GOT3 (cell line): ENCODE measurements at regions not wholly inside any gene's neighbourhood (a gene's known extent, or its start where the extent isn't known, plus 50 kb on each side); places are given as distances from the start of the nearest gene placed in this dataset.
"Not testable (repeated sequence)": the region's sequence is repeated elsewhere in the genome, so short reads cannot be mapped to it uniquely, and the experiment has no call there.

Source experiments
- DNase-seq: peaks from one replicate; lab custom pipeline; 2025; ENCODE audit warnings: mixed read lengths; lab: John Stamatoyannopoulos, UW

DNA sequence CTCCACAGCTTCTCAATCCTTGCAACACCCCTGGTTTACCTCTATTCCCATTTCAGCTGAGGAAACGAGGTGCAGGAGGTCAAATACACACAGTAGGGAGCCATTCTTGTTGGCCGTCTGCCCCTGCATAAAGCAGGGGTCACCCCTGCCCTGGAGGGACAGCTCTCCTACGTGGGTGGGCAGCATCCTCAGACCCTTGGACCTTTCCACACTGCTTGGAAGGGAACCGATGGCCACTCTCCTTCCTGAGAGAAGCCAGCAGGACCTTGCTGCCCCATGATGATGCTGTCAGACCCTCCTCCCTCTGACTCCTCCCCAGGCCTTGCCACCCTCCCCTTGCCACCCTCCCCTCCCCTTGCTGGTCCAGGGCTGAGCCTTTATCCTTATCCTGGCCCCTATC is 121.1 kb upstream of the SYT13 start:
- no peak for DNase-seq

DNA sequence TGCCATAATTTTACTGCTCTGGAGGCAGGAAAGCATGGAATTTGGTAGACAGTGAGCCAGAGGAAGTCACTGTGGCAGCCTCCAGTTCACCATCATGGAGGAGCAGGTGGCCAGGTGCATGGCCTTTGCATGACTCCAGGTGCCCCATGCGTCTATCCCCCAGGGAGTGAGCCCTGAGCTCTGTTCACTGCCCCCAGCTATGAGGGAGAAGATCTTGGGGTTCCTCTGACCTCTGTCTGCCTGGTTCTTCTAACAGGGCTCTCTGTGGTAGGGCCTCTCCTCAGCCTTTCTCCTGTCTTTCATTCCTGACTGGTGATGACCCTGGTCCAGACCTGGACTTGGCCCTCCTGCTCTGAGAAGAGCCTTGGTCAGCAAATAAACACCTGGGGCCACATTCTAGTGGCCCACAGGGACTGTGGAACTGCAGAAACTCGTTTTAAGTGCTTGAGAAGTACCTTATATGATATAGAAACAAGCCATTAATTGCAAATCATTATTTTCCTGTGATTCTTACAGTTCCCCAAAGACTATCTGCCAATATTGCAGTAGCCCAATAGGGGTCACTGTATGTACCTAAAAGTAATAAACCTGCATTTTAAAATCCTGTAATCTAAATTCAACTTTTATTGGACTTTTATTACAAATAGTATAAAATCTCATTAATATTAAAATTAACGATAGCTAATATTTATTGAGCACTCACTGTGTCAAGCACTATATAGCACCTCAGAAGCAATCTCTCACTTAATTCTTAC is 120.0 kb upstream of the SYT13 start:
- no peak for DNase-seq

DNA sequence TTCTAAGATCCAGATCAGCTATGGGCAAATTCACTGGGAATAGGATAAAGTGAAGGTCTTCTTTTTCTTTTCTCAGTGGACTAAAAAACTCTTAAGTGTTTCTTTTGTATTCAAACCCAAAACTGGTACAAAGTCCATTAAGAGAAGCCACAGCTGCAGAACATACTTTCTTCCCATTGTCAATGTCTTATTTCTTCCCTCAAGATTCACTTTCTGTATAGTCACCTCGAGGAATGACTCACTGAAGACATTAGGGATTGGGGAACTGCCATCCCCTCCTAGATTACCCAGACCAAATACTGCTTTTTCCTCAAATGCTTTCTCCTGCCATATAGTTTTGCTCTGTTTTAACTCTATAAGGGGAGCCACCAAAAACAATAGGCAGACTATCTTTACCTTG is 117.4 kb upstream of the SYT13 start:
- DNase-seq = not testable (repeated sequence)

DNA sequence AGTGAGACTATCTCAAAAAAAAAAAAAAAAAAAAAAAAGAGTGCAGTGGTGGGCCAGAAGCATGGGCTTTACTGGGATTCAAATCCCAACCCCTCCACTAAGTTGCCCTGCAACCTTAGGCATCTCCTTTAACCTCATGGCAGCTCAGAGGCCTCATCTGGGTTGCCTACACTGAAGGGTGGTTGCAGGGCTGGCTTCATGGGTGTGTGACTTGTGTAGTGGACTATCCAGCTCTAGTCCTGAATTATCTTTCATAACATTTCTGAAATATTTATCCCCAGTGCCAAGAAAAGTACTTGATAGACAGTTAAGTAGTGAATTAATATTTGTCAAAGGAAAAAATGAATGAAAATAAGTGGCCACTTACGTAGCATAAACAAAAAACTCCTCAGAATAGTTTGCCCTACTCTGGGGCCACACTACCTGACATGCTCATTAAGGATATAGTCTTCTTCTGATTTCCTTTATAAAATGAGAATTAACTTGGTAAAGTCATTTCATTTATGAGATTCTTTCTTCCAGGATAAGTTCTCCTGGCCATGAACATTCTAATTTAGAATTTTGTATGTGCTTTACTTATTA is 116.0 kb upstream of the SYT13 start:
- DNase-seq = no peak

DNA sequence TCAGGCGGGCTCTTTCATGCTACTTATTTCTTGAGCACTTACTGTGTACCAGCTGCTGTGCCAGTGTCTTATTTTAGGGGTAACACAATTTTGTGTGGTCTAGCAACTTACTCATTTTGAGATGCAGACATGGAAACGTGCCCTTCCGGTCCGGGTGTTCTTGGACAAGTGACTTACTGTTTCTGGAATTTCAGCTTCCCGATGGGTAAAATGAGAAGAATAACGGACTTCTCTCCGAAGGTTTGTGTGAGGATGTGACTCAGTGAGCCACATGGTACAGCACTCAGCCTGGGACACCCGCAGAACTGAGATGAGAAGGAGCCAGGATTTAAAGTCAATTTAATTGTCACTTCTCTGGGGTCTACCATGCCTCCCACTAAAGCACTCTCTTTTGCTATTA is 114.5 kb upstream of the SYT13 start:
- DNase-seq = peak; percentile 14

DNA sequence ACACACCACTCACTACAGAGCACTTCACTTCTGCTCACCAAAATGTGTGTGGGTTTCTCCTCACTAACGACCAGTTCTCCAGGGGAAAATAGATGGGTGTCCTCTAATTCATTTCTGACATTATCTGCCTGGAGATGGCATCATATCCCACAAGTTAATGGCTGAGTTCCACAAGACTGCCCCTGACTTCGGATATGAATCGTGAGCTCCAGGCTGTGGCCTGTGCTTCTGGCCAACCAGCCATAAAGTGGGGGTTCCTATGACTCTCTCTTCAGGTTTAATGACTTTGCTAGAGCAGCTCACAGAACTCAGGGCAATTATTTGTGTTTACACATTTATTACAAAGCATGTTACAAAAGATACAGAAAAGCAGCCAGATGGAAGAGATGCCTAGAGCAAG is 113.0 kb upstream of the SYT13 start:
- no peak for DNase-seq

DNA sequence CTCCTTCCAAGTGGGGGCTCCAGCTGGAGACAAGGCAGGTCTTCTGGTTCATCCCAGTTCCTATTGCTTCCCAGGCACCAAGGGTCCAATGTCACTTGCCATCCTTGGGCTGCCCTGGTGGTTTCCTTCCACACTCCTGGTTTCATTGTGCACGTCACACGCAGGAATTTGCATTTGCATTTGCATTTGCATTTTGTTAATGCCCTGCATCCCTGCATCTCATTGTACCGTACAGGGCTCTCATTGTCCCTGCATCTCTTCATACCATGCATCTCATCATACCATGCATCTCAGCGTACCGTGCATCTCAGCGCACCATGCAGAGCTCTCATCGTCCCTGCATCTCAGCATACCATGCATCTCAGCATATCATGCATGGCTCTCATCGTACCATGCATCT is 112.2 kb upstream of the SYT13 start:
- no peak for DNase-seq

DNA sequence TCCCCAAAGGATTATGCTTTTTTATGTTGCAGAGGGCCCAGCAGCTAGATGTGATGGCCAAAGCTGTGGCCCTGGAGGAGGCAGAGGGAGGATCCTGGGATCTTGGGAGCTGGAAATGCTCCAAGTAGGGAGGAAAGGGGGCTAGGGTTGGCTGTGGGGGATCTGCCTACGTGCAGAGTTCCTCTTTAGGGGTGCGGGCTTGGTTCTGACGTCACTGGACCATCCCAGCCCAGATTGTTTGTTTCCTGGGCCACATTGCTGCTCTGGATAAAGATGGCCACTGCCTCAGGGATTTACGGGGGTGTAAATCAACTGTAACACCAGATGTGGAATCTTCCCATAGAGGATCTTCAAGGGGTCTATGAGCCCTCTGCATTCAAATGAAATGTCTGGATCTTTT is 110.3 kb upstream of the SYT13 start:
- DNase-seq = no peak

DNA sequence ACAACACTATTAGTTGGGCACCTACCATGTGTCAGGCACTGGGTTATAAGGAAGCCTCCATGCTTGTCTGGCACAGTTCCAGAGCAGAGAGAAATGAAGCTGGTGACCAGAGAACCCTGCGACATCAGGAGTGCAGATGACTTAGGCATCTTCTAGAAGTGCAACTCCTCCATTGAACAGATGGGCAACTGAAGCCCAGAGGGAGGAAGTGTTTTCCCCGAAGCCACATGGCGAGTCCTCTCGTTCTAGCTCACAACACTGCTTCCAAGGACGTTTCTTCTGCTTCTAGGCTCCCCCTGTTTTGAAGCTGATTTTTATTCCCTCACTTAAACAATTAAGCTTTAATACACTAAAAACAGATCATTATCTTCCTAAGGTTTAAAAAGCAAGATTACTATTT is 109.8 kb upstream of the SYT13 start:
- no peak for DNase-seq

GRCh38 chr11:45395421-45395820 is 109.3 kb upstream of the SYT13 start:
- DNase-seq = no peak

DNA sequence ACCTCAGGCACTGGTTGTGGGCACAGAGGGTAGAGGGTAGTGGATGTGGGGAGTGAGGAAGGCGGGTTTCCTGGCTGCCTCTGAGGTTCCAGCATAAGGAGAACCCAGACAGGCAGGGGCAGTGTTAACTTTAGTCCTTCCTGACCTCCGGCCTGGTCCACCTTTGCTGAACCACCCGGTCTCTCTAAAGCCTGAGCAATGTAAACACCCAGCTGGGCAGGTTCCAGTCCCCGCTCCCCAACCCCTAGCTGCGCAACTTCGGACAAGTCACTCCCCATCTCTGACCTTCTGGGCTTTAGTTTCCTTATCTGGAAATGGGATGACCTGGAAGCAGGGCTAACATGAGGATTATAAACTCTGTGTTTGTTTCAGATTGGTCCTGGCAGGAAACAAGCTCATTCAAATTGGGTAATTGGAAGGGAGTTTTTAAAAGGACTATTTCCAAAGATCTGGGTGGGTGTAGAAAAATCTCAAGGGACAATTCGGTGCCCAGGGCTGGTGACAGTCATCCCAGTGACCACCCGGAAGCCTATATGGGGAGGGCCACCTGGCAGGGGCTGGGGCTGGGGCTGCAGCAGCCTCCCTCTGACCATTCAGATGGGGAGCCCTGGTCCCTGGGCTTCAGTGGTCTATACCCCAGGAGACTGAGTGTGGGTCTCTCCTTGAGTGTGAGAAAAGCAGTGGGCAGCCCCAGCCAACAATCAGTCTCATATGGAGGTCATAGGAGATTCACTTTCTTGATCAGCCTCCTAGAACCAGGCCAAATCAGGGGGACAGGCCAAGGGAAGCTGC is 108.3 kb upstream of the SYT13 start:
- DNase-seq = no peak

- no peak for DNase-seq
Observed at GRCh38 chr11:45393826-45394225, 107.7 kb upstream of the SYT13 start.

DNA sequence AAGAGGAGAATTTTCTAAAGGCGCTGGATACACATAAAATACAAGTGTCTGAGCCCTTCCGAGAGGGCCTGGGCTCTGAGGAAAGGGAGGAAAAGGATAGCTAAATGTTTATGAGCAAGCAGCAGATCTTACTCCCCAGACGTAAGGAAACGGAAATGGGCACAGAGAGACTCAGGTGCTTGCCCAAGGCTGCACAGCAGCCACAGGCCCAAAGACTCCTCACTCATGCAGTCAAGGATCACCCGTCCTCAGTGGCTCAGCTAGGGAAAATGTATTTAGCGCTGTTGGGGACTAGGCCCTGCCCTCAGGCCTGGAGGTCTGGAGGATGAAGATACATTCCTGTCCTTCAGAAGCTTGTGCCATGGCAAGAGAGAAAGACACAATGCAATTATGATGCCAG is 107.2 kb upstream of the SYT13 start:
- DNase-seq = no peak

DNA sequence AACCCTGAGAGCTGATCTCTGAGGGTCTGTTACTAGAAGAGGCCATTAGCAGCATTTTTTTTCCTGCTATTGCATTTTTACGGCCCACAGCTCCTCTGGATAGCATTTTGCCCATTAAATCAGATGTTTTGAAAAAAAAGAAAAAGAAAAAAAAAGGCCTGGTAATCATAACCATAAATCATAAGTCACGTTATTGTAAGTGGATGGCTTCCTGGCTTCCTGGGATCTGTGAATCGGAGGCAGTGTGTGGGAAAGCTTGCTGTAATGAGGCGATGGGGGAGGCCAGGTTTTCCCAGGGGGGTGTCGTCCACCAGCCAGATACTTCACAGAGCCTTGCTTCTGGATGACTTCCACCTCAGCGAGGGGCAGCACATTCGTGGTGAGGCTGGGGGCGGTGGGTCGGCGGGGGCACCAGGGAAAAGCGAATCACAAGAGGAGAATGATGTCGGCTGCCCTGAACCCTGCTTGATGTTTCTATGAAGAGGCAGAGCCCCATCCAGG is 106.5 kb upstream of the SYT13 start:
- no peak for DNase-seq

- DNase-seq = no peak
Observed at GRCh38 chr11:45392154-45392553, 106.0 kb upstream of the SYT13 start.

DNA sequence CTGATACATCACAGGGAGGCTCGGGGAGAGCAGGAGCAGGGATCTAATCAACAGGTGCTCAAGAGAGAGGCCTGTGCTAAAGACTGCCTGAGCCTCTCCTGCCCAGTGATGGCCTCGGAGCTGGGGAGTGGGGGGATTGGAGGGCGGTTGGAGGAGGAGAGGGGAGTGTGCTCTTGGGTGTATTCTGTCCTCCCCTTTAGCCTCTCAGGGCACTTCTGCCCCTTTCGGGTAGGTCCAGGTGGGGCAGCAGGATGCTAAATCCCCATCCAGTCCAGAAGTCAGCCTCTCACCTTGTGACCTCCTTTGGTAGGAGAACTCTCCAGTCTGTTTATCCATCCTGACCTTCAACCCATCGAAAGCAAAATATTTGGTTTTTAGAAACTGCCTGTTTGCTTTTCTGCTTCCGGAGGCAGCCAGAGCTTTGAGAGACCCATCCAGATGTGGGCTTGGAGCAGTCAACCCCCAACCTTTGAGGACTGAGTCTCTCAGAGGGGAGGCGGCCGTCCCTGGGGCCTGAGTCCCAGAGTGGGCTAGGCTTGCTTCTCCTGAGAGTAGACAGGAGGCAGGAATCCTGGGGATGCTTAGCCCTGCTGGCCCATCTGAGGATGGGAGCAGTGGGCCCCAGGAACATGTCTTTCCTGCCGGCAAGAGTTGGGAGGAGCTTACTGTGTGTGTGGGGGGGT is 105.2 kb upstream of the SYT13 start:
- no peak for DNase-seq

DNA sequence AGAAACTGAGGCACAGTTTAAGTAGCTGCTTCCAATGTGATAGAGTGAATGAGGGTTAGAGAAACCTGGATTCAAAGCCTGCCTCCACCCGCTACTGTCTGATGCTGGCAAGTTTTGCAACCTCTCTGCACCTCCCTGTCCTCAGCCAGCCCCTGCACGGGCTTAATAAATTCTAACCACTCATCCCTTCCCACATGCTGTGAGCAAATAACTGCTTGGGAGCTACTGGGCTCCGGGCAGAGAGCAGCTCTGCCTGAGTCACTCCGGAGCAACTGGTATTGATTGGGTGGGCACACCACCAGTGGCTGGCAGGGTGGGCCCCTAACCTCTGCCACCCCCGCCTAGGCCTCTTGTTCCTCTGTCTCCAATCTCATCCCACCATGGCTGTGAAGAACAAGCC is 104.3 kb upstream of the SYT13 start:
- DNase-seq = no peak

- no peak for DNase-seq
Observed at GRCh38 chr11:45388472-45388871, 102.3 kb upstream of the SYT13 start.

DNA sequence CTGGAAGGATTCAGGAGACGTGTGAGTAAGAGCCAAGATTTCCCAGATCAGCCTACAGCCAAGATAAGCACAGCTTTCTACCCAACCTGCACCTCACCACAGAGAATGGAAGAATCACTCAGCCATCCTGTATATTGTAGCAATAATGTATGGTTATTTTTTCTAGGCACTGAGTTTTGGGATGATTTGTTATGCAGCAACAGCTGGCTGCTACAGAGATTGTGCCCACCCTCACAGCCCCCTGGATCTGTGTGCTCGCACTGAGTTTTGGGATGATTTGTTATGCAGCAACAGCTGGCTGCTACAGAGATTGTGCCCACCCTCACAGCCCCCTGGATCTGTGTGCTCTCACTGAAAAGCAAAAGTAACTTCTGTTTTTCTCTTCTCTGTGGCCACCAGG is 101.7 kb upstream of the SYT13 start:
- not testable (repeated sequence) for DNase-seq

DNA sequence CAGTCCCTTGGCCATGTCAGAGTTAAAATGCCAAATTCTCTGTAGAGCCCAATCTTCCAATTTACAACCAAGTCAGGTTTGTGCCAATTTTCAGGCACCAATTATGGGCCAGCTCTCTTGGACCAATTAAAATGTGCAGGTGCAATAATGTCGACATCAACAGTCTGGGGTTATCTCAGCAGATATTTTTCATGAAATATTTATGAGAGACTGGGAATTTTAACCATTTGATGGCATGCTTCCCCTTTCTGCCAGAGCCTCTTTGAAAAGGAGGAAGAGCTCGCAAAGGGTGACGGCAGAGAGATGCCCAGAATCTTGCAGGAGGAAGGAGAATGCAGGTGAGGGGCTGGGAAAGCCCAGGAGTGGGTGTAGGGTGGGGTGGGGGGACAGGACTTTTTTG is 100.8 kb upstream of the SYT13 start:
- DNase-seq = no peak

DNA sequence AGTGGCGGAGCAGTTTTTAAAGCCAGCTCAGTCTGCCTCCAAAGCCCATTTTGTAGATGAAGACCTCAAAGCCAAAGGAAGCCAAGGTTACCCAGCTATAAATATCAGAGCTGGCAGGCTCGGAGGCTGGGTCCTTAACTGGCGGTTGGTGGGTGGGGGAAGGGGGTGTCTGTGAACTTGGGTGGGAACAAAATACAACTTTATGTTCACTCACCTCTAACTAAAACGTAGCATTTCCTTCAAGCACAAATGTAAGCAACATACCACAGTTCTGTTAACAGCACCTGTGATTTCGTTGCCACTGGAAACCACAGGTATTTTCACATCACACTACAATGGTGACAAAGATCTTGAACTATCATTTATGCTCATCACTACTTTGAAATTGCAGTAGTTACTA is 99.7 kb upstream of the SYT13 start:
- no peak for DNase-seq

GRCh38 chr11:45385423-45385822 is 99.3 kb upstream of the SYT13 start:
- no peak for DNase-seq
